ENCODE measurements at regions not wholly inside any gene's neighbourhood (a gene's known extent, or its start where the extent isn't known, plus 50 kb on each side); places are given as distances from the start of the nearest gene placed in this dataset.

- Histone ChIP-seq H3K9ac (no peak overlapping the region), H3K4me2 (no peak overlapping the region), H3K27ac (ENCODE audit: low read depth in 2 of 2, low read length in 1 of 2) (no peak overlapping the region), H3F3A (replicated peaks; ENCODE audit: insufficient read depth) (no peaks in the 10 kb centered on the region), H3K4me1 (ENCODE audit: control insufficient read depth in 1 of 2, insufficient read depth in 2 of 2, low read depth in 1 of 2, low read length in 1 of 2) (no peaks in the 10 kb centered on the region; a peak in 1 of 4 replicates), H4K20me1 (ENCODE audit: insufficient read depth) (no peaks in the 10 kb centered on the region), H3K9me3 (no peaks in the 10 kb centered on the region), H3K27me3 (ENCODE audit: insufficient read depth) (no peaks in the 10 kb centered on the region), H3K9me2 (no peaks in the 10 kb centered on the region), H3K79me2 (ENCODE audit: insufficient read depth) (no peaks in the 10 kb centered on the region), H3K36me3 (replicated peaks in 1 of 2; ENCODE audit: control insufficient read depth in 1 of 2, insufficient read depth in 2 of 2, low read length in 1 of 2) (no peaks in the 10 kb centered on the region), H3K4me3 (ENCODE audit: low read depth in 2 of 2, low read length in 1 of 2) (no peak overlapping the region), H2AFZ (ENCODE audit: low read depth) (no peak overlapping the region)
- no peak for TF ChIP-seq JUND (IDR thresholded peaks at IDR 0.05)
- no peak for TF ChIP-seq NRF1 (IDR thresholded peaks at IDR 0.05; ENCODE audit: low read depth, low read length)
- no peak for TF ChIP-seq EP300 (IDR thresholded peaks at IDR 0.05; ENCODE audit: borderline replicate concordance in 1 of 2, low read depth in 1 of 2, low read length in 1 of 2)
- TF ChIP-seq EZH2phosphoT487 (IDR thresholded peaks at IDR 0.05; ENCODE audit: borderline replicate concordance, low read depth): no peak
- no peak for TF ChIP-seq GATA2 (CRISPR knock-in tag; IDR thresholded peaks at IDR 0.05)
- TF ChIP-seq USF2 (IDR thresholded peaks at IDR 0.05; ENCODE audit: borderline replicate concordance, low read depth, low read length): no peak
- no peak for TF ChIP-seq PBX3 (IDR thresholded peaks at IDR 0.05)
- no peak for TF ChIP-seq FOXJ3 (CRISPR knock-in tag; IDR thresholded peaks at IDR 0.05)
- no peak for TF ChIP-seq GABPA (IDR thresholded peaks at IDR 0.05; ENCODE audit: low read depth)
- TF ChIP-seq ZBTB33 (IDR thresholded peaks at IDR 0.05; ENCODE audit: borderline replicate concordance, low read depth): no peak
- no peak for TF ChIP-seq CTCF (IDR thresholded peaks at IDR 0.05)
- no peak for TF ChIP-seq IRF3 (IDR thresholded peaks at IDR 0.05; ENCODE audit: low read depth, low read length)
- no peak for TF ChIP-seq FOXM1 (IDR thresholded peaks at IDR 0.05; ENCODE audit: low read depth)
- no peak for TF ChIP-seq RFX5 (IDR thresholded peaks at IDR 0.05; ENCODE audit: low read length)
- no peak for TF ChIP-seq SMC3 (IDR thresholded peaks at IDR 0.05; ENCODE audit: low read depth, low read length)
- ChIA-PET CTCF (interaction anchor here (0.5 to 2.5 kb wide), 14 partner anchors 9 to 428 kb away, joined by 3 to 8 read pairs (median 4); no protein-coding TSS in a partner anchor), POLR2A (no interaction called here)
- DNase-seq: no peak
Observed at GRCh38 chr4:42817913-42818312, 74.6 kb upstream of the GRXCR1 start.
